ENCODE measurements at regions not wholly inside any gene's neighbourhood (a gene's known extent, or its start where the extent isn't known, plus 50 kb on each side); places are given as distances from the start of the nearest gene placed in this dataset.

- no peaks in the 10 kb centered on the region for H3K4me1 ChIP-seq (ENCODE audit: insufficient read depth, low read length)
- in situ Hi-C loops (cut with HindIII; ENCODE audit: extremely low pct_ligation_motif_present, low pct_unique_long_range_greater_than_20kb), result no loop called here
- no peaks in the 10 kb centered on the region for H3K79me2 ChIP-seq (ENCODE audit: insufficient read depth, low read length)
- intact Hi-C loops (cut with micrococcal nuclease; ENCODE audit: unreplicated experiment), result no loop called here
- H3K4me3 ChIP-seq (replicated peaks in 1 of 3; ENCODE audit: insufficient read depth in 1 of 3, low read depth in 2 of 3, low read length in 3 of 3), result no peak overlapping the region
- H4K20me1 ChIP-seq (ENCODE audit: insufficient read depth, low read length), result no peaks in the 10 kb centered on the region
- H3K9ac ChIP-seq (ENCODE audit: insufficient read depth, low read depth, low read length), result no peak overlapping the region
- no peak overlapping the region for H3K27ac ChIP-seq (ENCODE audit: extremely low read length, insufficient read depth, low read length)
- BruUV-seq (replicated peaks), result no TSS peak
- no peak overlapping the region for H2AFZ ChIP-seq (ENCODE audit: low read length)
- no peaks in the 10 kb centered on the region for H3K27me3 ChIP-seq (ENCODE audit: control insufficient read depth in 1 of 2, insufficient read depth in 2 of 2, low read length in 2 of 2)
- no peak for FAIRE-seq
- CTCF ChIA-PET (ENCODE audit: low intra/inter-chr PET ratio, low total read pairs), result no interaction called here
- no peak for ATAC-seq
- no peaks in the 10 kb centered on the region for H3K36me3 ChIP-seq (replicated peaks in 1 of 2; ENCODE audit: control insufficient read depth in 1 of 2, insufficient read depth in 2 of 2, low read length in 2 of 2)
- POLR2A ChIA-PET, result no interaction called here
- TF ChIP-seq HNRNPK (IDR thresholded peaks at IDR 0.05; ENCODE audit: low read depth, low read length, poor library complexity, severe bottlenecking), result no peak
- no peak for TF ChIP-seq PATZ1 (CRISPR knock-in tag; IDR thresholded peaks at IDR 0.05)
- TF ChIP-seq ZNF615 (CRISPR knock-in tag; IDR thresholded peaks at IDR 0.05; ENCODE audit: borderline replicate concordance), result no peak
- no peak for TF ChIP-seq ETV6 (CRISPR knock-in tag; conservative IDR thresholded peaks at IDR 0.05)
- no peak for TF ChIP-seq ARNT2 (CRISPR knock-in tag; IDR thresholded peaks at IDR 0.05; ENCODE audit: low read depth)
- no peak for DNase-seq (ENCODE audit: low spot score)
- no peak overlapping the region for H3K4me2 ChIP-seq (ENCODE audit: low read depth, low read length)
- WGBS (ENCODE audit: low lambda C conversion rate), result 52% methylated on average over 16 of the region's 23 CpGs
- no peaks in the 10 kb centered on the region for H3K9me3 ChIP-seq (ENCODE audit: low read length)
Observed at GRCh38 chr18:60010513-60010912, 110.7 kb downstream of the PMAIP1 start.

GRCh38 chr18:60007661-60008060, 107.9 kb downstream of the PMAIP1 start:
- in situ Hi-C loops (cut with HindIII; ENCODE audit: extremely low pct_ligation_motif_present, low pct_unique_long_range_greater_than_20kb), result no loop called here
- Histone ChIP-seq H3K27ac (ENCODE audit: extremely low read length, insufficient read depth, low read length) (no peak overlapping the region), H3K4me2 (ENCODE audit: low read depth, low read length) (no peak overlapping the region), H3K79me2 (ENCODE audit: insufficient read depth, low read length) (no peaks in the 10 kb centered on the region), H3K27me3 (ENCODE audit: control insufficient read depth in 1 of 2, insufficient read depth in 2 of 2, low read length in 2 of 2) (no peaks in the 10 kb centered on the region), H3K36me3 (replicated peaks in 1 of 2; ENCODE audit: control insufficient read depth in 1 of 2, insufficient read depth in 2 of 2, low read length in 2 of 2) (no peaks in the 10 kb centered on the region), H3K9me3 (ENCODE audit: low read length) (no peaks in the 10 kb centered on the region), H2AFZ (ENCODE audit: low read length) (no peak overlapping the region), H3K4me1 (ENCODE audit: insufficient read depth, low read length) (no peaks in the 10 kb centered on the region), H3K9ac (ENCODE audit: insufficient read depth, low read depth, low read length) (no peak overlapping the region), H3K4me3 (replicated peaks in 1 of 3; ENCODE audit: insufficient read depth in 1 of 3, low read depth in 2 of 3, low read length in 3 of 3) (no peak overlapping the region), H4K20me1 (ENCODE audit: insufficient read depth, low read length) (no peaks in the 10 kb centered on the region)
- POLR2A ChIA-PET, result no interaction called here
- no TSS peak for BruUV-seq (replicated peaks)
- FAIRE-seq (no peak), DNase-seq (ENCODE audit: low spot score) (no peak), ATAC-seq (no peak)
- CTCF ChIA-PET (ENCODE audit: low intra/inter-chr PET ratio, low total read pairs), result no interaction called here
- intact Hi-C loops (cut with micrococcal nuclease; ENCODE audit: unreplicated experiment), result no loop called here
- 0% methylated on average over 2 of the region's 2 CpGs for WGBS (ENCODE audit: low lambda C conversion rate)
- TF ChIP-seq ETV6 (CRISPR knock-in tag; conservative IDR thresholded peaks at IDR 0.05), result no peak
- no peak for TF ChIP-seq ZNF782 (CRISPR knock-in tag; IDR thresholded peaks at IDR 0.05; ENCODE audit: borderline replicate concordance)
- TF ChIP-seq SNAPC2 (CRISPR knock-in tag; IDR thresholded peaks at IDR 0.05), result no peak
- TF ChIP-seq MAFG (CRISPR knock-in tag; IDR thresholded peaks at IDR 0.05), result no peak
- TF ChIP-seq SP4 (CRISPR knock-in tag; IDR thresholded peaks at IDR 0.05), result no peak
- TF ChIP-seq ZNF256 (CRISPR knock-in tag; conservative IDR thresholded peaks at IDR 0.05), result no peak
- TF ChIP-seq THAP8 (CRISPR knock-in tag; IDR thresholded peaks at IDR 0.05; ENCODE audit: borderline replicate concordance), result no peak
- TF ChIP-seq, protein P1, sequence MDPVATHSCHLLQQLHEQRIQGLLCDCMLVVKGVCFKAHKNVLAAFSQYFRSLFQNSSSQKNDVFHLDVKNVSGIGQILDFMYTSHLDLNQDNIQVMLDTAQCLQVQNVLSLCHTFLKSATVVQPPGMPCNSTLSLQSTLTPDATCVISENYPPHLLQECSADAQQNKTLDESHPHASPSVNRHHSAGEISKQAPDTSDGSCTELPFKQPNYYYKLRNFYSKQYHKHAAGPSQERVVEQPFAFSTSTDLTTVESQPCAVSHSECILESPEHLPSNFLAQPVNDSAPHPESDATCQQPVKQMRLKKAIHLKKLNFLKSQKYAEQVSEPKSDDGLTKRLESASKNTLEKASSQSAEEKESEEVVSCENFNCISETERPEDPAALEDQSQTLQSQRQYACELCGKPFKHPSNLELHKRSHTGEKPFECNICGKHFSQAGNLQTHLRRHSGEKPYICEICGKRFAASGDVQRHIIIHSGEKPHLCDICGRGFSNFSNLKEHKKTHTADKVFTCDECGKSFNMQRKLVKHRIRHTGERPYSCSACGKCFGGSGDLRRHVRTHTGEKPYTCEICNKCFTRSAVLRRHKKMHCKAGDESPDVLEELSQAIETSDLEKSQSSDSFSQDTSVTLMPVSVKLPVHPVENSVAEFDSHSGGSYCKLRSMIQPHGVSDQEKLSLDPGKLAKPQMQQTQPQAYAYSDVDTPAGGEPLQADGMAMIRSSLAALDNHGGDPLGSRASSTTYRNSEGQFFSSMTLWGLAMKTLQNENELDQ (CRISPR knock-in tag; IDR thresholded peaks at IDR 0.05; ENCODE audit: borderline replicate concordance), result no peak
